Suprapubic skin (tissue), 3 donors: ENCODE measurements at regions not wholly inside any gene's neighbourhood (a gene's known extent, or its start where the extent isn't known, plus 50 kb on each side); places are given as distances from the start of the nearest gene placed in this dataset.

Experiments
- CTCF ChIP-seq, 2 donors: fragments of 200-600 bp in 1 of 2; fragments of 450-650 bp in 1 of 2; sonication (generic) in 1 of 2; IDR thresholded peaks; one replicate each; pipeline ENCODE4 v1.5.1; 2016 to 2019; ENCODE audit warnings: antibody characterized with exemption in 2 of 2, mild to moderate bottlenecking in 1 of 2, moderate library complexity in 1 of 2
- EP300 ChIP-seq: sonication (generic); formaldehyde crosslinking; IDR thresholded peaks from one replicate; pipeline ENCODE4 v1.6.1; 2017; ENCODE audit warnings: antibody characterized with exemption
- POLR2A ChIP-seq, 2 donors: fragments of 450-650 bp; IDR thresholded peaks; one replicate each; pipeline ENCODE4 v1.6.1; 2017; ENCODE audit warnings: antibody characterized with exemption in 2 of 2, mild to moderate bottlenecking in 2 of 2, moderate library complexity in 2 of 2

- TF ChIP-seq CTCF (IDR thresholded peaks at IDR 0.05), result no peak
- no peak for TF ChIP-seq POLR2A (IDR thresholded peaks at IDR 0.05)
- TF ChIP-seq EP300, result no peak
Observed at GRCh38 chr2:23065210-23065609, 319.8 kb upstream of the KLHL29 start.
